GM12891 (cell line): ENCODE measurements at regions not wholly inside any gene's neighbourhood (a gene's known extent, or its start where the extent isn't known, plus 50 kb on each side); places are given as distances from the start of the nearest gene placed in this dataset.
"Not testable (repeated sequence)": the region's sequence is repeated elsewhere in the genome, so short reads cannot be mapped to it uniquely, and the experiment has no call there.

Source experiments
- DNase-seq: peaks from one replicate; pipeline ENCODE4 v3.0.0; 2011; ENCODE audit warnings: low spot score; ENCODE audit not compliant: insufficient read length
- FAIRE-seq: peaks from 2 replicates; lab custom pipeline; 2011; peaks lifted over from hg19 to GRCh38; lab: Jason Lieb, UNC
- PAX5 ChIP-seq: IDR thresholded peaks from 2 replicates; pipeline ENCODE4 v1.6.1; 2011; ENCODE audit warnings: low read length, moderate library complexity, mild to moderate bottlenecking; ENCODE audit not compliant: insufficient read depth, severe bottlenecking
- POLR2A ChIP-seq: IDR thresholded peaks from 2 replicates; pipeline ENCODE4 v1.6.1; 2011; ENCODE audit warnings: low read depth, low read length, control low read depth
- POLR2AphosphoS5 ChIP-seq: IDR thresholded peaks from 2 replicates; pipeline ENCODE4 v1.6.1; 2011; ENCODE audit warnings: low read depth, low read length, control low read depth
- POU2F2 ChIP-seq: IDR thresholded peaks from 2 replicates; pipeline ENCODE4 v1.6.1; 2011; ENCODE audit warnings: low read depth, mild to moderate bottlenecking, control low read depth, low read length, moderate library complexity
- SPI1 ChIP-seq: IDR thresholded peaks from 2 replicates; pipeline ENCODE4 v1.6.1; 2011; ENCODE audit warnings: low read depth, low read length, control low read depth
- TAF1 ChIP-seq: IDR thresholded peaks from 2 replicates; pipeline ENCODE4 v1.6.1; 2011; ENCODE audit warnings: low read depth, low read length, control low read depth

- TF ChIP-seq POLR2A (no peak), POLR2AphosphoS5 (no peak), POU2F2 (no peak), SPI1 (no peak), PAX5 (no peak), TAF1 (no peak)
- peak; percentile 31 for FAIRE-seq
- peak; percentile 33 for DNase-seq
These were observed 108.2 kb upstream of the GMDS start for GRCh38 chr6:2353412-2354137.

GRCh38 chr6:2351807-2352431 is 106.5 kb upstream of the GMDS start:
- no peak for TF ChIP-seq TAF1
- no peak for TF ChIP-seq POU2F2
- no peak for TF ChIP-seq SPI1
- no peak for TF ChIP-seq PAX5

GRCh38 chr6:2351090-2351489 is 105.7 kb upstream of the GMDS start:
- TF ChIP-seq POU2F2, result no peak
- DNase-seq (no peak), FAIRE-seq (no peak)

More at GRCh38 chr6:2351807-2352431, 106.5 kb upstream of the GMDS start:
- DNase-seq, result no peak
- no peak for FAIRE-seq

- DNase-seq (no peak), FAIRE-seq (no peak)
- TF ChIP-seq POLR2A (no peak), POU2F2 (no peak)
These were observed 100.7 kb upstream of the GMDS start for GRCh38 chr6:2346078-2346477.

- FAIRE-seq (peak; percentile 47), DNase-seq (no peak)
- TF ChIP-seq POLR2A (no peak), SPI1 (no peak), TAF1 (no peak), POLR2AphosphoS5 (no peak), PAX5 (no peak), POU2F2 (no peak)
These were observed 99.0 kb upstream of the GMDS start for GRCh38 chr6:2344319-2344905.

- TF ChIP-seq SPI1, result no peak
- TF ChIP-seq TAF1, result no peak
- TF ChIP-seq POLR2AphosphoS5, result no peak
- TF ChIP-seq POLR2A, result no peak
- TF ChIP-seq POU2F2, result no peak
- TF ChIP-seq PAX5, result no peak
- no peak for FAIRE-seq
- no peak for DNase-seq
These were observed 82.2 kb upstream of the GMDS start for GRCh38 chr6:2327591-2327990.

GRCh38 chr6:2324166-2324953 is 79.0 kb upstream of the GMDS start:
- FAIRE-seq (no peak), DNase-seq (no peak)
- TF ChIP-seq SPI1 (no peak), POU2F2 (no peak), POLR2A (no peak), PAX5 (no peak), POLR2AphosphoS5 (no peak), TAF1 (no peak)

- DNase-seq, FAIRE-seq: not testable (repeated sequence)
These were observed 72.1 kb upstream of the GMDS start for GRCh38 chr6:2317498-2317897.

GRCh38 chr6:2314641-2315040 is 69.2 kb upstream of the GMDS start:
- TF ChIP-seq SPI1, result no peak
- FAIRE-seq (no peak), DNase-seq (no peak)

GRCh38 chr6:2310042-2310441 is 64.6 kb upstream of the GMDS start:
- TF ChIP-seq POU2F2, result no peak
- TF ChIP-seq POLR2A, result no peak
- no peak for TF ChIP-seq SPI1
- TF ChIP-seq PAX5, result no peak
- TF ChIP-seq POLR2AphosphoS5, result no peak
- no peak for TF ChIP-seq TAF1
- DNase-seq, result no peak
- FAIRE-seq, result no peak

GRCh38 chr6:2309122-2309521 is 63.7 kb upstream of the GMDS start:
- TF ChIP-seq POLR2AphosphoS5 (no peak), SPI1 (no peak), PAX5 (no peak), TAF1 (no peak), POU2F2 (no peak), POLR2A (no peak)
- FAIRE-seq (no peak), DNase-seq (no peak)
